ENCODE measurements at regions not wholly inside any gene's neighbourhood (a gene's known extent, or its start where the extent isn't known, plus 50 kb on each side); places are given as distances from the start of the nearest gene placed in this dataset.

GRCh38 chr5:74946471-74946870, 80.3 kb upstream of the FAM169A start:
- H3K36me3 Mint-ChIP-seq (ENCODE audit: low read depth, unreplicated experiment) = no peaks in the 10 kb centered on the region
- H3K27ac Mint-ChIP-seq (ENCODE audit: unreplicated experiment) = no peak overlapping the region
- H3K4me1 Mint-ChIP-seq (ENCODE audit: unreplicated experiment) = peaks cover 6% of the 10 kb centered on the region

DNA sequence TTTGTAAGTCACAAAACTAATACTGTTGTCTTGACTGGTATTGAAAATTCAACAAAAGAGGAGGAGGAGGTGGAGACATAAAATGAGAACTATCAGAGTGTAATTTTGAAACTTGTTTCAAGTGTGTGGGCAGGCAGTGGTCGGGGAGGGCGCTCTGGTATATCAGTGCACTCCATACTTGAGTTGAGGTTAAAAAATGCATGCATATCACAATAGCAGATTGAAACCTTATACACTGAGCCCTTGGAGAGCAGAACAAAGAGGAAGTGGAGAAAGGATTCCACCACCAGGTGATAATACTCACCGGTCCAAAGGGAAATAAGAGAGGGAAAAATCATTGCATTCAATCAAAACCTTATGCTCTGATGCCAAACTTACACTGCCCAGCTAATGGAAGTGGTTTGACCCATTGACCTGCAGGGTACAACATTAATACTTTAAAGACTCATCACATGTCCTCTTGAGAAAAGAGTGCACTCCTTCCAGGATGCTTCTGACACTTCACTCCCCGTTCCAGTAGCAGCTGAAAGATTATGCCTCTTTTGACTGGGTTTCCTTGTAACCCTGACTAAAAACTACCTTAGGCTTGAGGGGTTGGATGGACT, 79.5 kb upstream of the FAM169A start:
- TF ChIP-seq, protein P1, sequence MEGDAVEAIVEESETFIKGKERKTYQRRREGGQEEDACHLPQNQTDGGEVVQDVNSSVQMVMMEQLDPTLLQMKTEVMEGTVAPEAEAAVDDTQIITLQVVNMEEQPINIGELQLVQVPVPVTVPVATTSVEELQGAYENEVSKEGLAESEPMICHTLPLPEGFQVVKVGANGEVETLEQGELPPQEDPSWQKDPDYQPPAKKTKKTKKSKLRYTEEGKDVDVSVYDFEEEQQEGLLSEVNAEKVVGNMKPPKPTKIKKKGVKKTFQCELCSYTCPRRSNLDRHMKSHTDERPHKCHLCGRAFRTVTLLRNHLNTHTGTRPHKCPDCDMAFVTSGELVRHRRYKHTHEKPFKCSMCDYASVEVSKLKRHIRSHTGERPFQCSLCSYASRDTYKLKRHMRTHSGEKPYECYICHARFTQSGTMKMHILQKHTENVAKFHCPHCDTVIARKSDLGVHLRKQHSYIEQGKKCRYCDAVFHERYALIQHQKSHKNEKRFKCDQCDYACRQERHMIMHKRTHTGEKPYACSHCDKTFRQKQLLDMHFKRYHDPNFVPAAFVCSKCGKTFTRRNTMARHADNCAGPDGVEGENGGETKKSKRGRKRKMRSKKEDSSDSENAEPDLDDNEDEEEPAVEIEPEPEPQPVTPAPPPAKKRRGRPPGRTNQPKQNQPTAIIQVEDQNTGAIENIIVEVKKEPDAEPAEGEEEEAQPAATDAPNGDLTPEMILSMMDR (IDR thresholded peaks at IDR 0.05; ENCODE audit: unreplicated experiment) = no peak
- H3K9me3 Mint-ChIP-seq (ENCODE audit: unreplicated experiment) = no peaks in the 10 kb centered on the region
- H3K4me1 Mint-ChIP-seq (ENCODE audit: unreplicated experiment) = peaks cover 6% of the 10 kb centered on the region

More at GRCh38 chr5:74946471-74946870, 80.3 kb upstream of the FAM169A start:
- peaks cover 2% of the 10 kb centered on the region for H3K27me3 Mint-ChIP-seq (ENCODE audit: unreplicated experiment)
- TF ChIP-seq, protein P1 (IDR thresholded peaks at IDR 0.05; ENCODE audit: unreplicated experiment) = no peak
- H3K9me3 Mint-ChIP-seq (ENCODE audit: unreplicated experiment) = no peaks in the 10 kb centered on the region
- no peak overlapping the region for H3K4me3 Mint-ChIP-seq (ENCODE audit: unreplicated experiment)
- DNase-seq (ENCODE audit: low spot score) = no peak

DNA sequence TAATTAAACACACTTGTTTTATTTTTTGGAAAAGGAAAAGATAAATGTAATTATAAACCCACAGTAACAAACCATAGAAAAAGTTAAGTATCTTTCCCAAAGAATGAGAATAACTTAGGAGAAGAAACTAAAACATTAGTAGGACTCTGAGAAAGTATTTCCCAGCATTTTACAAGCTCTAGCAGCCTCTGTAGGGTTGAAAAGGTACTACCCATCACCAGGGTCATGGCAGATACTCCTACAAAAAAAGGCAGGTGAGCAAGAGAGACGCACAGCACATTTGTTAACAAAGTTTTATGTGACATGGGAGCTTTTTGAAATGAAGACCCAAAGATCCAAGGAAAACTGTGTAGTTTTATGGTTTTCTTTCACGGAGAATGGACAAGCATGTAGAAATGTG, 77.7 kb upstream of the FAM169A start:
- H3K4me3 Mint-ChIP-seq (ENCODE audit: unreplicated experiment) = no peak overlapping the region
- no peaks in the 10 kb centered on the region for H3K9me3 Mint-ChIP-seq (ENCODE audit: unreplicated experiment)
- peaks cover 6% of the 10 kb centered on the region for H3K4me1 Mint-ChIP-seq (ENCODE audit: unreplicated experiment)
- no peak overlapping the region for H3K27ac Mint-ChIP-seq (ENCODE audit: unreplicated experiment)
- no peaks in the 10 kb centered on the region for H3K36me3 Mint-ChIP-seq (ENCODE audit: low read depth, unreplicated experiment)
- no peak for DNase-seq (ENCODE audit: low spot score)
- no peaks in the 10 kb centered on the region for H3K27me3 Mint-ChIP-seq (ENCODE audit: unreplicated experiment)
- TF ChIP-seq, protein P1 (IDR thresholded peaks at IDR 0.05; ENCODE audit: unreplicated experiment) = no peak

More for the DNA sequence above, 79.5 kb upstream of the FAM169A start:
- Mint-ChIP-seq H3K36me3 (ENCODE audit: low read depth, unreplicated experiment) (no peaks in the 10 kb centered on the region), H3K27me3 (ENCODE audit: unreplicated experiment) (no peaks in the 10 kb centered on the region), H3K27ac (ENCODE audit: unreplicated experiment) (no peak overlapping the region), H3K4me3 (ENCODE audit: unreplicated experiment) (no peak overlapping the region)
- no peak for DNase-seq (ENCODE audit: low spot score)

GRCh38 chr5:74942622-74943286, 76.6 kb upstream of the FAM169A start:
- H3K4me3 Mint-ChIP-seq (ENCODE audit: unreplicated experiment) = no peak overlapping the region
- no peak overlapping the region for H3K27ac Mint-ChIP-seq (ENCODE audit: unreplicated experiment)
- TF ChIP-seq, protein P1 (IDR thresholded peaks at IDR 0.05; ENCODE audit: unreplicated experiment) = no peak
- no peaks in the 10 kb centered on the region for H3K9me3 Mint-ChIP-seq (ENCODE audit: unreplicated experiment)
- H3K36me3 Mint-ChIP-seq (ENCODE audit: low read depth, unreplicated experiment) = no peaks in the 10 kb centered on the region
- no peak for DNase-seq (ENCODE audit: low spot score)
- H3K27me3 Mint-ChIP-seq (ENCODE audit: unreplicated experiment) = no peaks in the 10 kb centered on the region
- no peaks in the 10 kb centered on the region for H3K4me1 Mint-ChIP-seq (ENCODE audit: unreplicated experiment)

GRCh38 chr5:74940782-74941353, 74.7 kb upstream of the FAM169A start:
- Mint-ChIP-seq H3K4me3 (ENCODE audit: unreplicated experiment) (no peak overlapping the region), H3K27ac (ENCODE audit: unreplicated experiment) (no peak overlapping the region), H3K36me3 (ENCODE audit: low read depth, unreplicated experiment) (no peaks in the 10 kb centered on the region), H3K27me3 (ENCODE audit: unreplicated experiment) (no peaks in the 10 kb centered on the region), H3K4me1 (ENCODE audit: unreplicated experiment) (no peaks in the 10 kb centered on the region), H3K9me3 (ENCODE audit: unreplicated experiment) (no peaks in the 10 kb centered on the region)
- no peak for DNase-seq (ENCODE audit: low spot score)
- TF ChIP-seq, protein P1 (IDR thresholded peaks at IDR 0.05; ENCODE audit: unreplicated experiment) = no peak
